Keratinocyte (primary cell): ENCODE measurements at regions not wholly inside any gene's neighbourhood (a gene's known extent, or its start where the extent isn't known, plus 50 kb on each side); places are given as distances from the start of the nearest gene placed in this dataset.

Experiments used
- DNase-seq: peaks from one replicate; pipeline ENCODE4 v3.0.0-alpha.2; 2011; ENCODE audit warnings: low read depth, missing footprints, low spot score
- FAIRE-seq: peaks from 2 replicates; lab custom pipeline; 2011; peaks lifted over from hg19 to GRCh38; lab: Jason Lieb, UNC
- H2AFZ ChIP-seq: 2 replicates; pipeline ENCODE4 v1.6.0; 2012; ENCODE audit warnings: low read length, control low read depth, inconsistent platforms; ENCODE audit not compliant: control insufficient read depth
- H3K27ac ChIP-seq: 2 replicates; pipeline ENCODE4 v1.5.1; 2011; ENCODE audit warnings: low read length; ENCODE audit not compliant: control insufficient read depth, insufficient read depth
- H3K27me3 ChIP-seq: 3 replicates; pipeline ENCODE4 v1.6.0; 2011; ENCODE audit warnings: low read length; ENCODE audit not compliant: control insufficient read depth, insufficient read depth; ENCODE audit errors: extremely low read depth
- H3K36me3 ChIP-seq, 2 experiments: 2 replicates in 1 of 2; 3 replicates in 1 of 2; pipeline ENCODE4 v1.5.1; 2011; ENCODE audit warnings: low read length in 2 of 2, mild to moderate bottlenecking in 1 of 2; ENCODE audit not compliant: control insufficient read depth in 2 of 2, insufficient read depth in 2 of 2; ENCODE audit errors: extremely low read depth in 1 of 2
- H3K4me1 ChIP-seq: 3 replicates; pipeline ENCODE4 v1.5.1; 2011; ENCODE audit warnings: low read length; ENCODE audit not compliant: control insufficient read depth, insufficient read depth; ENCODE audit errors: extremely low read depth
- H3K4me2 ChIP-seq: 3 replicates; pipeline ENCODE4 v1.6.0; 2011; ENCODE audit warnings: low read depth, low read length; ENCODE audit not compliant: control insufficient read depth, insufficient read depth; ENCODE audit errors: extremely low read depth
- H3K4me3 ChIP-seq, 3 experiments: fragments of 200-600 bp in 1 of 3; sonication (generic) in 1 of 3; 2 replicates in 2 of 3; 3 replicates in 1 of 3; pipeline ENCODE4 v1.5.1; 2011 to 2016; ENCODE audit warnings: low read length in 3 of 3, mild to moderate bottlenecking in 3 of 3, control low read depth in 2 of 3, inconsistent platforms in 1 of 3, low read depth in 1 of 3, mixed read lengths in 1 of 3, mixed run types in 1 of 3, moderate library complexity in 1 of 3; ENCODE audit not compliant: control insufficient read depth in 2 of 3, insufficient read depth in 2 of 3; ENCODE audit errors: extremely low read depth in 1 of 3
- H3K79me2 ChIP-seq: 2 replicates; pipeline ENCODE4 v1.6.0; 2012; ENCODE audit warnings: low read length; ENCODE audit not compliant: control insufficient read depth, insufficient read depth
- H3K9ac ChIP-seq: 3 replicates; pipeline ENCODE4 v1.6.0; 2011; ENCODE audit warnings: low read length; ENCODE audit not compliant: control insufficient read depth, insufficient read depth; ENCODE audit errors: extremely low read depth
- H3K9me1 ChIP-seq: 3 replicates; pipeline ENCODE4 v1.6.0; 2011; ENCODE audit warnings: low read length; ENCODE audit not compliant: control insufficient read depth, insufficient read depth; ENCODE audit errors: extremely low read depth
- H3K9me3 ChIP-seq: 2 replicates; pipeline ENCODE4 v1.5.1; 2012; ENCODE audit warnings: low read depth, low read length; ENCODE audit not compliant: control insufficient read depth
- H4K20me1 ChIP-seq: 3 replicates; pipeline ENCODE4 v1.6.0; 2011; ENCODE audit warnings: low read length; ENCODE audit not compliant: control insufficient read depth, insufficient read depth; ENCODE audit errors: extremely low read depth
- CTCF ChIP-seq, 3 experiments: IDR thresholded peaks in 1 of 3; conservative IDR thresholded peaks in 1 of 3; optimal IDR thresholded peaks in 1 of 3; 2 replicates in 2 of 3; 3 replicates in 1 of 3; pipeline versions ENCODE3 to v1.5.1; 2011; ENCODE audit warnings: low read length in 3 of 3, mild to moderate bottlenecking in 3 of 3, moderate library complexity in 2 of 3, control low read depth in 1 of 3, inconsistent platforms in 1 of 3; ENCODE audit not compliant: insufficient read depth in 2 of 3; ENCODE audit errors: extremely low read depth in 1 of 3
- EZH2 ChIP-seq: IDR thresholded peaks from one replicate; pipeline ENCODE4 v1.6.1; 2012; ENCODE audit warnings: inconsistent platforms, mild to moderate bottlenecking, low read length, moderate library complexity
- dilution Hi-C: fragments of 300-500 bp; cut with MboI; formaldehyde crosslinking; loops from one replicate; pipeline ENCODE4 v1.7.0; 2020; ENCODE audit warnings: low sequenced_read_pairs; ENCODE audit not compliant: extremely low pct_ligation_motif_present

DNA sequence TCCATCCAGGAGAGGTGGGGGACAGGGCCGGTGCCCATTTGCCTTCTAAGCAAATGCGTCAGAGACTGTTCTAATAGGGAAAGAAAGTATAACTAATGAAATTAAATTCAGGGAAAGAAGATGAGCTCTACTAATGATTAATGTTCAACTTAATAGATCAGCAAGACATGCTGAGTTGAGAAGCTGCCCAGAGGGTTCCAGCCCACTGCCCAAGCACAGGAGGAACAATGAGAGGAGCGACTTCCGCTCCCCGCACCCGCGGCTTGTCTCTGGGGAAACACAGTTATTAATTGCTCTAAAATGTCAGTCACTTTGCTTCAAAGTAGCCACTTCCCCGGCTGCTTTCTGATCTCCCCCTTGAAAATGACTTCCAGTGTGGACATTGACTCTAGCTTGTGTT lies 331.3 kb downstream of the UQCRFS1 start:
- peaks cover 3% of the 10 kb centered on the region for H3K9me3 ChIP-seq

GRCh38 chr19:28880735-28881401 lies 332.1 kb downstream of the UQCRFS1 start:
- Histone ChIP-seq H3K9me3 (peaks cover 3% of the 10 kb centered on the region), H3K9me1 (no peaks in the 10 kb centered on the region), H3K27ac (no peak overlapping the region), H3K9ac (no peak overlapping the region), H3K4me1 (no peaks in the 10 kb centered on the region), H3K36me3 (no peaks in the 10 kb centered on the region), H3K27me3 (no peaks in the 10 kb centered on the region), H4K20me1 (no peaks in the 10 kb centered on the region), H3K4me2 (no peak overlapping the region), H2AFZ (no peak overlapping the region), H3K79me2 (no peaks in the 10 kb centered on the region), H3K4me3 (no peak overlapping the region)
- DNase-seq = no peak
- TF ChIP-seq CTCF (optimal IDR thresholded peaks at IDR 0.05 in 1 of 3, IDR thresholded peaks at IDR 0.05 in 1 of 3, conservative IDR thresholded peaks at IDR 0.05 in 1 of 3; ENCODE audit: extremely low read depth in 1 of 3, insufficient read depth in 2 of 3, low read length in 3 of 3) (no peak), EZH2 (no peak)
- no peak for FAIRE-seq
- dilution Hi-C loops = no loop called here

More for the DNA sequence above, 331.3 kb downstream of the UQCRFS1 start:
- Histone ChIP-seq H3K4me3 (no peak overlapping the region), H3K9me1 (no peaks in the 10 kb centered on the region), H3K27me3 (no peaks in the 10 kb centered on the region), H4K20me1 (no peaks in the 10 kb centered on the region), H3K79me2 (no peaks in the 10 kb centered on the region), H3K4me1 (no peaks in the 10 kb centered on the region), H2AFZ (no peak overlapping the region), H3K36me3 (no peaks in the 10 kb centered on the region), H3K9ac (no peak overlapping the region), H3K4me2 (no peak overlapping the region), H3K27ac (no peak overlapping the region)
- TF ChIP-seq EZH2 (no peak), CTCF (optimal IDR thresholded peaks at IDR 0.05 in 1 of 3, IDR thresholded peaks at IDR 0.05 in 1 of 3, conservative IDR thresholded peaks at IDR 0.05 in 1 of 3; ENCODE audit: extremely low read depth in 1 of 3, insufficient read depth in 2 of 3, low read length in 3 of 3) (no peak)
- DNase-seq = no peak
- dilution Hi-C loops = no loop called here
- no peak for FAIRE-seq
